ENCODE measurements at regions not wholly inside any gene's neighbourhood (a gene's known extent, or its start where the extent isn't known, plus 50 kb on each side); places are given as distances from the start of the nearest gene placed in this dataset.
"Not testable (repeated sequence)": the region's sequence is repeated elsewhere in the genome, so short reads cannot be mapped to it uniquely, and the experiment has no call there.

DNA sequence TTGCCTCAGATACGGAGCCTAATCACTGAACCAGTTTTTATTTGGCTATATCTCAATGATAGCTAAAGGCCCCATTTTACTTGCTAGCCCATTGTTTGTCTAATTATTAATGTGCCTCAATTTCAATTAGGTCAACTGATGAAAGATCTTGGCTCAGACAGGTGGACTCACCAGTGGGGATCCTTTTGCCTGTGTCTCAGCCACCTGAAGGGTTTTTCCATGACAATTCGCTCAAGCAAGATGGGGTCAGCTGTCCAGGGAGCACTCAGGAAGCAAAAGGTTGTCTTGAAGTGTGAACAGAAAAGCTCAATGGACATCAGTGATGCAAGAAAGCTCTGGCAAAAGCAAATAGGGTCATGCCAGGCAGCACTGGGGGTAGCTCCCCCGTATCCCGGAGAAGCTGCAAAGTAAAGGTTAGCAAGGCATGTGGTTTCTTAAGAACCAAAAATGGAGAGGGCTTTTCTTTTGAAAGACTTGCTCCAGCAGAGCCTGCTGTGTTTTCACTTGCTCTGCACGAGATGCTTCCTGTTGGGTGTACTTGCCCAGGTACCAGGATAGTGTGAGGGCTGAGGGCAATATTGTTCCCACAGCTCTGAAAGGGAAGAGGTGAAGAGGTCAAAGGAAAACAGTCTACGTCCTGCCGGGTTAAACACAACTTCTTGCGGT lies 541.2 kb upstream of the CDH5 start:
- DNase-seq (ENCODE audit: low spot score): no peak
- TF ChIP-seq, protein P1, sequence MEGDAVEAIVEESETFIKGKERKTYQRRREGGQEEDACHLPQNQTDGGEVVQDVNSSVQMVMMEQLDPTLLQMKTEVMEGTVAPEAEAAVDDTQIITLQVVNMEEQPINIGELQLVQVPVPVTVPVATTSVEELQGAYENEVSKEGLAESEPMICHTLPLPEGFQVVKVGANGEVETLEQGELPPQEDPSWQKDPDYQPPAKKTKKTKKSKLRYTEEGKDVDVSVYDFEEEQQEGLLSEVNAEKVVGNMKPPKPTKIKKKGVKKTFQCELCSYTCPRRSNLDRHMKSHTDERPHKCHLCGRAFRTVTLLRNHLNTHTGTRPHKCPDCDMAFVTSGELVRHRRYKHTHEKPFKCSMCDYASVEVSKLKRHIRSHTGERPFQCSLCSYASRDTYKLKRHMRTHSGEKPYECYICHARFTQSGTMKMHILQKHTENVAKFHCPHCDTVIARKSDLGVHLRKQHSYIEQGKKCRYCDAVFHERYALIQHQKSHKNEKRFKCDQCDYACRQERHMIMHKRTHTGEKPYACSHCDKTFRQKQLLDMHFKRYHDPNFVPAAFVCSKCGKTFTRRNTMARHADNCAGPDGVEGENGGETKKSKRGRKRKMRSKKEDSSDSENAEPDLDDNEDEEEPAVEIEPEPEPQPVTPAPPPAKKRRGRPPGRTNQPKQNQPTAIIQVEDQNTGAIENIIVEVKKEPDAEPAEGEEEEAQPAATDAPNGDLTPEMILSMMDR (IDR thresholded peaks at IDR 0.05; ENCODE audit: extremely low read depth, missing control alignments): no peak

DNA sequence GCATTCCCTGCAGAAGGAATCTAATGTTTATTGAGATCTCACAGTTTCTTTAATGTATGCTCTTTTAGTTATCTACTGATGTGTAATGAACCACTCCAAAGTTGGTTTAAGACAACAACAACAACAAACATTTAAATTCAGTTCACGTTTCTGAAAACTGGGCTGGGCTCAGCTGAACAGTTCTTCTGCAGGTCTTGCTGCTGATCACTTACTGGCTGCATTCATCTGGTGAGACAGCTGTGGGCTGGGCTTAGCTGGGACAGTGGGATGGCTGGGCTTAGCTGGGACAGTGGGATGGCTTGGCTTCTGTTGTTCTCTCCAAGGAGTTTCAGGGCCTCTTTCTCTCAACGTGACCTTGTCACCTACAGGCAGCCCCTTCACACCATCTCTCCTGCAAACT lies 544.3 kb upstream of the CDH5 start:
- DNase-seq (ENCODE audit: low spot score): no peak
- TF ChIP-seq, protein P1 (IDR thresholded peaks at IDR 0.05; ENCODE audit: extremely low read depth, missing control alignments): no peak

DNA sequence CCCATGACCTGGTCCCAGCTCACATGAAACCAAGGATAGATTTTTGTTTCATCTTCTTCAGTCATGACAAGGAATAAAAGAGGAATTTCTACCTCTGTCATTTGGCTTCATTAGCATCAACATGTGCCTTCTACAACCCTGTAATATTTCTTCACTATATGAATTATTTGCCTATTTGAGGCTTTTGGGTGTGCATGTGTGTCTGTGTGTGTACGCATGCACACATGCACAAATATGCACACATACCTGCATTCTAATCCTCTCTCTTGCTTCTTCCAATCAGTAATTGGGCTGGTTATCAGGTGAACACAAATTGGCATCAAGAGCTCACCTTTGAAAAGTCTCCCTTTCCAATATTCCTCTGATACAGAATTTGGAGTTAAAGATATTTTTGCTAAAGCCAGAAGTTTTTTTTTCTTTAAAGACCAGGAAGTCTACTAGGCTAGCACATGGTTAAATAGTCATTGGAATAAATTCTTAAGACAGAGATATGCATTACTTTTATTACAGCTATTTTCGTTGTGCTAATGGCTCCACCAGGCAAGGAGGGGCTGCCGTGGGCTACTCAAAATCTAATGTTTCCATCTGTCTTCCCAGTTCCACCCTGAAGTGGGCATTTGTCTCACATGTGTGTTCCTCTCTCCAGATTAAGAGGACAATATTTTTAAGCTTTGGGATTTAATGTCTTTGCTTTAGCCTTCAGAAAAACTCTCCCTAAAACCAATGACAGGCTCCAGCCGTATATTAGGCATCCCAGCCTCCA lies 547.2 kb upstream of the CDH5 start:
- TF ChIP-seq, protein P1 (IDR thresholded peaks at IDR 0.05; ENCODE audit: extremely low read depth, missing control alignments): no peak
- no peak for DNase-seq (ENCODE audit: low spot score)

DNA sequence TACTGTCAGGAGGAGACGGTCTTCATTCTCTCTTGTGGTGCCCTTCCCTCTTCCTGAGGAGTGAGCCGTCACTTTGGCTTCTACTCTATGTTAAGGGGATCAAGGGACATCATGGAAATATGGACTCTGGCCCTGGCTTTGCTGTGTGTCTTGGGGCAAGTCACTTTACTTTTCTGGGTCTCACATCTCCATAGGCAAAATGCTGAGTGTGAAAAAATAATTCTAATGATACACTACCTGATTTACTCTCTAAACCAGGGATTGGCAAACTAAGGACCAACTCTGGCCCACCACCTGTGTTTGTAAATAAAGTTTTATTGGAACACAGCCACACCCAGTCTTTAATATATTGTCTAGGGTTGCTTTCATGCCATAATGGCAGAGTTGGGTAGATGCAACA lies 548.7 kb upstream of the CDH5 start:
- no peak for DNase-seq (ENCODE audit: low spot score)
- TF ChIP-seq, protein P1 (IDR thresholded peaks at IDR 0.05; ENCODE audit: extremely low read depth, missing control alignments): no peak

DNA sequence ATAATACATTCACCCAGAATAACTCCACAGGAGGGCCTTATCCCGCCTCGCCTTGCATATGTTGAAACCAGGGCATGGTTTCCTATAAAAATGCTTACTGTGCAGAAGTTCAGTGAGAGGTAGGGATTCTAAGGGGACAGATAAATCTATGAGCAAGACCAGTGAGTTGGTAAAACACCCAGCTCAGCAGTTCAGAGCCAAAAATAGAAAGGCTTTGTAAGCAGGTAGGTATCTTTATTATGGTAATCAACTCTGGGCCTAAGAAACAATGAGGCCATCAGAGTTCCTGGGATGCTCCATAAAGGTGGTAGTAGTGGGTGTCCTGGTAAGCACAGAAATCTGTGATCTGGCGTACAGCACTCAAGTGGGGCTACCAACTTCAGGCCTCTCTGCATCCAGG lies 549.4 kb upstream of the CDH5 start:
- TF ChIP-seq, protein P1 (IDR thresholded peaks at IDR 0.05; ENCODE audit: extremely low read depth, missing control alignments): no peak
- DNase-seq (ENCODE audit: low spot score): no peak

DNA sequence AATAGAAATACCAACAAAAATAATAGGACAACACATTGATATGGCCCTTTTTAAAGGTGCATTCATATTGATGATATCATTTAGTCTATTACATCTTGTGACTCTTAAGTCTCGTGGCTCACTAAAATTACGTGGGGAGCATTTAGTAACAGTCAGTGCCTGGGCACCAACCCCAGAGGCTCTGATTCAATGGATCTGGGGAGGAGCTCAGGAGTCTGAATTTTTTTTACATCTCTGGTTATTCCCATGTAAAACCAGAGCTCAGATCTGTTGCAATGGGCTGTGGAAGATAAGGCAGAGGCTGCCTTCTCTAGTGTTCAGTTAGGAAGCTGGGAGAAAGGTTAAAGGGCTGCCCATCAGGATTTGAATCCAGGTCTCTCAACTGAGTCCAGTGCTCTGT lies 549.9 kb upstream of the CDH5 start:
- DNase-seq (ENCODE audit: low spot score): no peak

DNA sequence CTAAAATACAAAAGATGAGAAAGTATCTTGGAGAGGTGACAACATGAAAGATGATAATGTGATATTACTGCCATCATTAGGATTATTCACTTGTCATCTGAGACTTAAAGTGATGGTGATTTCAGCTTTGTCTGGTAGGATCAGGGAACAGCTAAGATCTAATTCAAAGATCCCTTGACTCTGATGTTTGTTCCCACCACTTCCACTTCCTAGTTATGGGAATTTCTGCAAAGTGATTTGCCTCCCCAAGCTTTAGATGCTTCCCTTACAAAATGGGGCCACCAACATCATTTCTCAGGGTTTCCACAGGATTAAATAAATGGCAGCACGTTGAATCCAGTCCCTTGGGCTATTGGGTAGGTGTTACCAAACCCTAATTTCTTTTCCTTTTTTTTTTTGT lies 550.8 kb upstream of the CDH5 start:
- DNase-seq (ENCODE audit: low spot score): no peak
- TF ChIP-seq, protein P1 (IDR thresholded peaks at IDR 0.05; ENCODE audit: extremely low read depth, missing control alignments): no peak

More for the DNA sequence above, 549.9 kb upstream of the CDH5 start:
- TF ChIP-seq, protein P1 (IDR thresholded peaks at IDR 0.05; ENCODE audit: extremely low read depth, missing control alignments): no peak

DNA sequence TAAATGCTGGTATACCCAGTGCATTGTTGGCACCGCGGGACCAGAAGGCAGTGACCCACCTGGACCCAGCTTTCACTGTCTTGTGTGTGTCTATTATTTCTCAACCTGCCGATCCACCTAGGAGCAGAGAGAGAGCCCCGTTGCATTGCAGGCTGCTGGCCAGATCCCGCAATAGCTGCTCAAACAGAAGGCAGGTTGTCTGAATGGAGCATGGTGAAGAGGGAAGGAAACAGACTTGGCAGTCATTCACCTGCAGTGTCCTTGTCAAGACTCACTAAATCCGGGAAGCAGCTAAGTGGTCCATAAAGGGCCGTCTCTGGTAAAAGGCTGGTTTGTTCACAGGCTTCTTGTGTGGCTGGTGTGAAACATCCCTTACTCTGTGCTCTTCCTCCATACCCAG lies 552.6 kb upstream of the CDH5 start:
- DNase-seq (ENCODE audit: low spot score): not testable (repeated sequence)
